H9 (cell line): ENCODE measurements at regions not wholly inside any gene's neighbourhood (a gene's known extent, or its start where the extent isn't known, plus 50 kb on each side); places are given as distances from the start of the nearest gene placed in this dataset.

ENCODE experiments used
- DNase-seq: peaks from one replicate; pipeline ENCODE4 v3.0.0-alpha.2; 2017
- H2AFZ ChIP-seq: one replicate; pipeline ENCODE4 v1.6.1; 2013; ENCODE audit warnings: mild to moderate bottlenecking, low read length, control low read depth, moderate library complexity
- H2AK5ac ChIP-seq: 2 replicates; pipeline ENCODE4 v1.6.1; 2013; ENCODE audit warnings: low read length, control low read depth, mixed read lengths; ENCODE audit not compliant: insufficient read length
- H2BK120ac ChIP-seq: one replicate; pipeline ENCODE4 v1.6.1; 2013; ENCODE audit warnings: low read depth, mild to moderate bottlenecking, low read length, control low read depth, inconsistent platforms; ENCODE audit not compliant: poor library complexity, severe bottlenecking
- H2BK12ac ChIP-seq: 2 replicates; pipeline ENCODE4 v1.6.1; 2013; ENCODE audit warnings: low read length, control low read depth, mixed read lengths, low read depth; ENCODE audit not compliant: insufficient read length
- H2BK15ac ChIP-seq: 2 replicates; pipeline ENCODE4 v1.6.1; 2013; ENCODE audit warnings: low read depth, low read length, control low read depth
- H2BK20ac ChIP-seq: one replicate; pipeline ENCODE4 v1.6.1; 2013; ENCODE audit warnings: low read depth, mild to moderate bottlenecking, low read length, control low read depth, inconsistent platforms; ENCODE audit not compliant: poor library complexity, severe bottlenecking
- H2BK5ac ChIP-seq: 2 replicates; pipeline ENCODE4 v1.6.1; 2013; ENCODE audit warnings: low read length, control low read depth, mixed read lengths; ENCODE audit not compliant: insufficient read length
- H3K14ac ChIP-seq: 2 replicates; pipeline ENCODE4 v1.6.1; 2013; ENCODE audit warnings: low read length, control low read depth; ENCODE audit not compliant: insufficient read depth
- H3K18ac ChIP-seq: 2 replicates; pipeline ENCODE4 v1.6.1; 2013; ENCODE audit warnings: low read depth, mild to moderate bottlenecking, mixed read lengths, low read length, control low read depth; ENCODE audit not compliant: insufficient read length
- H3K23ac ChIP-seq: 2 replicates; pipeline ENCODE4 v1.6.1; 2013; ENCODE audit warnings: low read length, control low read depth, mixed read lengths, low read depth; ENCODE audit not compliant: insufficient read length
- H3K23me2 ChIP-seq: 2 replicates; pipeline ENCODE4 v1.6.1; 2013; ENCODE audit warnings: low read depth, mild to moderate bottlenecking, mixed read lengths, low read length, control low read depth; ENCODE audit not compliant: insufficient read length, poor library complexity, severe bottlenecking
- H3K27ac ChIP-seq: 2 replicates; pipeline ENCODE4 v1.5.1; 2013; ENCODE audit warnings: low read length, control low read depth, mixed read lengths, low read depth; ENCODE audit not compliant: insufficient read length
- H3K27me3 ChIP-seq: 2 replicates; pipeline ENCODE4 v1.6.1; 2013; ENCODE audit warnings: low read length, control low read depth, inconsistent platforms; ENCODE audit not compliant: insufficient read depth
- H3K4ac ChIP-seq: 2 replicates; pipeline ENCODE4 v1.6.1; 2013; ENCODE audit warnings: low read depth, mild to moderate bottlenecking, control low read depth, inconsistent platforms, low read length, moderate library complexity
- H3K4me1 ChIP-seq: 2 replicates; pipeline ENCODE4 v1.6.1; 2013; ENCODE audit warnings: low read length, control low read depth, inconsistent platforms; ENCODE audit not compliant: insufficient read depth
- H3K4me2 ChIP-seq: 2 replicates; pipeline ENCODE4 v1.6.1; 2013; ENCODE audit warnings: low read length, control low read depth, mixed read lengths; ENCODE audit not compliant: insufficient read length, insufficient read depth
- H3K56ac ChIP-seq: 2 replicates; pipeline ENCODE4 v1.6.1; 2013; ENCODE audit warnings: low read depth, mild to moderate bottlenecking, mixed read lengths, low read length, control low read depth; ENCODE audit not compliant: insufficient read length
- H3K79me1 ChIP-seq: 2 replicates; pipeline ENCODE4 v1.6.1; 2013; ENCODE audit warnings: low read depth, mild to moderate bottlenecking, moderate library complexity, low read length, control low read depth, inconsistent platforms; ENCODE audit not compliant: insufficient read depth, poor library complexity, severe bottlenecking
- H3K79me2 ChIP-seq: 2 replicates; pipeline ENCODE4 v1.6.1; 2013; ENCODE audit warnings: low read length, control low read depth, inconsistent platforms; ENCODE audit not compliant: insufficient read depth
- H3K9ac ChIP-seq: 2 replicates; pipeline ENCODE4 v1.6.1; 2013; ENCODE audit warnings: low read length, control low read depth, mixed read lengths; ENCODE audit not compliant: insufficient read length; ENCODE audit errors: extremely low read depth
- H3K9me3 ChIP-seq: one replicate; pipeline ENCODE4 v1.6.1; 2013; ENCODE audit warnings: low read depth, low read length, inconsistent platforms; ENCODE audit not compliant: control insufficient read depth
- H3T11ph ChIP-seq: one replicate; pipeline ENCODE4 v1.6.1; 2013; ENCODE audit warnings: mild to moderate bottlenecking, low read length, control low read depth, inconsistent platforms
- H4K20me1 ChIP-seq: one replicate; pipeline ENCODE4 v1.6.1; 2013; ENCODE audit not compliant: control insufficient read depth, insufficient read length, insufficient read depth
- H4K5ac ChIP-seq: 2 replicates; pipeline ENCODE4 v1.6.1; 2013; ENCODE audit warnings: low read depth, mild to moderate bottlenecking, mixed read lengths, low read length, control low read depth; ENCODE audit not compliant: insufficient read length
- H4K8ac ChIP-seq: replicated peaks from 2 replicates; pipeline ENCODE4 v1.6.1; 2013; ENCODE audit warnings: low read length, control low read depth, mixed read lengths, low read depth; ENCODE audit not compliant: insufficient read length
- H4K91ac ChIP-seq: 2 replicates; pipeline ENCODE4 v1.6.1; 2013; ENCODE audit warnings: low read depth, mild to moderate bottlenecking, moderate library complexity, mixed read lengths, low read length, control low read depth; ENCODE audit not compliant: insufficient read length
- H3K27ac Mint-ChIP-seq, 3 experiments: 2 replicates in 2 of 3; 3 replicates in 1 of 3; pipeline ENCODE4 v1.8.0; 2020 to 2021; ENCODE audit warnings: mixed read lengths in 3 of 3, mild to moderate bottlenecking in 1 of 3, moderate library complexity in 1 of 3
- H3K27me3 Mint-ChIP-seq: 2 replicates; pipeline ENCODE4 v1.8.0; 2021; ENCODE audit warnings: low read depth, mild to moderate bottlenecking, moderate library complexity, mixed read lengths
- H3K36me3 Mint-ChIP-seq, 3 experiments: 2 replicates in 2 of 3; 3 replicates in 1 of 3; pipeline ENCODE4 v1.8.0; 2020 to 2021; ENCODE audit warnings: low read depth in 3 of 3, mixed read lengths in 3 of 3; ENCODE audit not compliant: insufficient read depth in 1 of 3
- H3K4me1 Mint-ChIP-seq, 2 experiments: 2 replicates each; pipeline ENCODE4 v1.8.0; 2020; ENCODE audit warnings: mixed read lengths in 2 of 2
- H3K4me3 Mint-ChIP-seq, 2 experiments: 2 replicates in 1 of 2; 3 replicates in 1 of 2; pipeline ENCODE4 v1.8.0; 2020 to 2021; ENCODE audit warnings: mild to moderate bottlenecking in 2 of 2, mixed read lengths in 2 of 2, moderate library complexity in 1 of 2
- H3K9me3 Mint-ChIP-seq, 2 experiments: 2 replicates in 1 of 2; 3 replicates in 1 of 2; pipeline ENCODE4 v1.8.0; 2020; ENCODE audit warnings: mild to moderate bottlenecking in 2 of 2, mixed read lengths in 2 of 2, moderate library complexity in 1 of 2
- WGBS: extraction: QIAGEN DNeasy Blood & Tissue Kit; methylation state at CpG from one replicate; pipeline ENCODE4 v1.1.7; 2013; ENCODE audit warnings: missing lambda C conversion rate, low lambda C conversion rate, mixed read lengths; ENCODE audit not compliant: insufficient read length; ENCODE audit errors: extremely low coverage; 5-methylcytosine and 5-hydroxymethylcytosine counted together
- TF ChIP-seq, protein P1 (sequence below): fragments of 200-600 bp; sonication (generic); conservative IDR thresholded peaks from 3 replicates; pipeline ENCODE4 v1.8.0; 2021; ENCODE audit warnings: antibody characterized with exemption, mild to moderate bottlenecking

DNA sequence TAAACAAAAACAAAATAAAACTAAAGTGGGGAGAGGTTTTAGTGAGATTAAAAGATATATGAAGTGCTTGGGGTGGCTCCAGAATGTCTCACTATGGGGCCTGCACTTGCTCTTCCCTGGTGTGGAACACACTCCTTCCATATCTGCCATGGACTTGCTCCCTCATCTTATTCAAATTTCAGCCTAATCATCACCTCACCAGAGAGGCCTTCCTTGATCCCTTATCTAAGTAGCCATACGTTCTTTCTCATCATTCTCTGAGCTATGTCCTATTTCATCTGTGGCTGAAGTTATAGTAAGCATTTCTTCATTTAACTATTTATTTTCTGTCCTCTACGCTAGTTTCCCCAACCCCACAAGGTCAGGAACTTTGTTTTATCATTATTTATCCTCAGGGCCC, 511.7 kb downstream of the NTRK3 start:
- no peak overlapping the region for H4K91ac ChIP-seq
- H3T11ph ChIP-seq: no peak overlapping the region
- H3K27ac ChIP-seq: no peak overlapping the region
- no peaks in the 10 kb centered on the region for H3K27me3 ChIP-seq
- H2AFZ ChIP-seq: no peak overlapping the region
- no peak overlapping the region for H2BK12ac ChIP-seq
- no peaks in the 10 kb centered on the region for H3K23me2 ChIP-seq
- H3K23ac ChIP-seq: no peak overlapping the region
- no peaks in the 10 kb centered on the region for H3K4me1 Mint-ChIP-seq
- no peaks in the 10 kb centered on the region for H3K79me1 ChIP-seq
- no peak overlapping the region for H2BK5ac ChIP-seq
- no peak overlapping the region for H4K5ac ChIP-seq
- no peak overlapping the region for H2BK20ac ChIP-seq
- no peaks in the 10 kb centered on the region for H3K79me2 ChIP-seq
- no peaks in the 10 kb centered on the region for H3K4me1 ChIP-seq
- no CpG with 5 or more reads among the region's 2 CpGs for WGBS
- no peaks in the 10 kb centered on the region for H4K20me1 ChIP-seq
- no peaks in the 10 kb centered on the region for H3K9me3 Mint-ChIP-seq
- no peak overlapping the region for H2AK5ac ChIP-seq
- no peak overlapping the region for H3K9ac ChIP-seq
- no peaks in the 10 kb centered on the region for H3K9me3 ChIP-seq
- H3K56ac ChIP-seq: no peak overlapping the region
- H3K18ac ChIP-seq: no peak overlapping the region
- TF ChIP-seq, protein P1, sequence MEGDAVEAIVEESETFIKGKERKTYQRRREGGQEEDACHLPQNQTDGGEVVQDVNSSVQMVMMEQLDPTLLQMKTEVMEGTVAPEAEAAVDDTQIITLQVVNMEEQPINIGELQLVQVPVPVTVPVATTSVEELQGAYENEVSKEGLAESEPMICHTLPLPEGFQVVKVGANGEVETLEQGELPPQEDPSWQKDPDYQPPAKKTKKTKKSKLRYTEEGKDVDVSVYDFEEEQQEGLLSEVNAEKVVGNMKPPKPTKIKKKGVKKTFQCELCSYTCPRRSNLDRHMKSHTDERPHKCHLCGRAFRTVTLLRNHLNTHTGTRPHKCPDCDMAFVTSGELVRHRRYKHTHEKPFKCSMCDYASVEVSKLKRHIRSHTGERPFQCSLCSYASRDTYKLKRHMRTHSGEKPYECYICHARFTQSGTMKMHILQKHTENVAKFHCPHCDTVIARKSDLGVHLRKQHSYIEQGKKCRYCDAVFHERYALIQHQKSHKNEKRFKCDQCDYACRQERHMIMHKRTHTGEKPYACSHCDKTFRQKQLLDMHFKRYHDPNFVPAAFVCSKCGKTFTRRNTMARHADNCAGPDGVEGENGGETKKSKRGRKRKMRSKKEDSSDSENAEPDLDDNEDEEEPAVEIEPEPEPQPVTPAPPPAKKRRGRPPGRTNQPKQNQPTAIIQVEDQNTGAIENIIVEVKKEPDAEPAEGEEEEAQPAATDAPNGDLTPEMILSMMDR: no peak
- no peak overlapping the region for H2BK120ac ChIP-seq
- DNase-seq: no peak
- no peak overlapping the region for H2BK15ac ChIP-seq
- no peak overlapping the region for H3K14ac ChIP-seq
- no peak overlapping the region for H4K8ac ChIP-seq
- no peak overlapping the region for H3K4ac ChIP-seq
- H3K4me2 ChIP-seq: no peak overlapping the region
- H3K27ac Mint-ChIP-seq: no peak overlapping the region
- no peak overlapping the region for H3K4me3 Mint-ChIP-seq
- H3K36me3 Mint-ChIP-seq: no peaks in the 10 kb centered on the region
- H3K27me3 Mint-ChIP-seq: no peaks in the 10 kb centered on the region; the same call in 1 of the 2 replicates
